GM12873 (cell line): ENCODE measurements at regions not wholly inside any gene's neighbourhood (a gene's known extent, or its start where the extent isn't known, plus 50 kb on each side); places are given as distances from the start of the nearest gene placed in this dataset.

Experiments
- TF ChIP-seq, protein P1 (sequence below): IDR thresholded peaks from 2 replicates; pipeline ENCODE4 v1.5.1; 2012; ENCODE audit warnings: low read depth, mild to moderate bottlenecking, moderate library complexity, low read length, control low read depth; ENCODE audit not compliant: insufficient read depth; ENCODE audit errors: missing control alignments

DNA sequence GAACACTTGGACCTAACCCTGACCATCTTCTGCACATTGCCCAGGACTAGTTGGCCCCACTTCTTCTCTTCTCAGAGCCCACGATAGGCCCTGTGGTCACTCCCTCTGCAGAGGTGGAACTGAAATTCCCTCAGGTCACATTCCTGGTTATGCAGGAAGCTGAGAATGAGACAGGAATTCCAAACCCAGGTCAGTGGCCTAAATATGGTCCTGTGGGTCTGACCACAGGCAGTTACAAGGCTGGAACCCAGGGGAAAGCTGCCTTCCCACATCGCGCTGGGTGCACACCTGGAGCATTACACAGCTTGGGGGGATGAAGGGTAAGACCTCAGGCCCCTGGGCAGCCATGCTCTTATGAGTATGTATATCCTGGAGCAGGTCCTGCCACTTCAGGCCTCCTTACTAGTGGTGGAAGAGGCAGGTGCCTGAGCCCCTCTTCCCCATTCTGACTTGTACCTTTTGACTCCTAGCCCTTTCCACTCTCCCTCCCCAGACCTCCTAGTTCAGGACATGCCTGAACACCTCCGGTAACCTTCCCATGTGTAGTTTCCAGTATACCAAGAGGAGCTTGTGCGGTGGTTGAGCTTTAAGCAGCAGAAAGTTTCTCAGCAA lies 173.5 kb downstream of the ASMT start:
- TF ChIP-seq, protein P1, sequence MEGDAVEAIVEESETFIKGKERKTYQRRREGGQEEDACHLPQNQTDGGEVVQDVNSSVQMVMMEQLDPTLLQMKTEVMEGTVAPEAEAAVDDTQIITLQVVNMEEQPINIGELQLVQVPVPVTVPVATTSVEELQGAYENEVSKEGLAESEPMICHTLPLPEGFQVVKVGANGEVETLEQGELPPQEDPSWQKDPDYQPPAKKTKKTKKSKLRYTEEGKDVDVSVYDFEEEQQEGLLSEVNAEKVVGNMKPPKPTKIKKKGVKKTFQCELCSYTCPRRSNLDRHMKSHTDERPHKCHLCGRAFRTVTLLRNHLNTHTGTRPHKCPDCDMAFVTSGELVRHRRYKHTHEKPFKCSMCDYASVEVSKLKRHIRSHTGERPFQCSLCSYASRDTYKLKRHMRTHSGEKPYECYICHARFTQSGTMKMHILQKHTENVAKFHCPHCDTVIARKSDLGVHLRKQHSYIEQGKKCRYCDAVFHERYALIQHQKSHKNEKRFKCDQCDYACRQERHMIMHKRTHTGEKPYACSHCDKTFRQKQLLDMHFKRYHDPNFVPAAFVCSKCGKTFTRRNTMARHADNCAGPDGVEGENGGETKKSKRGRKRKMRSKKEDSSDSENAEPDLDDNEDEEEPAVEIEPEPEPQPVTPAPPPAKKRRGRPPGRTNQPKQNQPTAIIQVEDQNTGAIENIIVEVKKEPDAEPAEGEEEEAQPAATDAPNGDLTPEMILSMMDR = no peak

DNA sequence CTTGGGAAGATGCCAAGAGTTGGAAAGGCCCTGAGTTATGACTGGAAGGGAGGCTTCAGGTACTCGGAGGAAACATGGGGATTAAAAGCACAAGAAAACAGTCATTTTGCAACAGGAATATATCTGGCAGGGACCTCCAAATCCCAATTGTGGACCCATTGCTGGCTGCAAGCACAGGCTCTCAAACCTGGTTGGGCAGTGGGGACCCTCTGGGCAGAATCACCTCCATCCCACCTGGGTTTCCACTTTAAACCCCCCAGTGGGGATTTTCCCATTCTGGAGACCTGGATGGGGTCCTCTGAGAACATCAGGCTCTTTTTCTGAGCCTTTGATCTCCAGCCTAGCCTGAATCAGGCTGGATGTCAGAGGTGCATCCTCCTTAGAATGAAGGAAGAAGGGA lies 177.8 kb downstream of the ASMT start:
- TF ChIP-seq, protein P1 = no peak

DNA sequence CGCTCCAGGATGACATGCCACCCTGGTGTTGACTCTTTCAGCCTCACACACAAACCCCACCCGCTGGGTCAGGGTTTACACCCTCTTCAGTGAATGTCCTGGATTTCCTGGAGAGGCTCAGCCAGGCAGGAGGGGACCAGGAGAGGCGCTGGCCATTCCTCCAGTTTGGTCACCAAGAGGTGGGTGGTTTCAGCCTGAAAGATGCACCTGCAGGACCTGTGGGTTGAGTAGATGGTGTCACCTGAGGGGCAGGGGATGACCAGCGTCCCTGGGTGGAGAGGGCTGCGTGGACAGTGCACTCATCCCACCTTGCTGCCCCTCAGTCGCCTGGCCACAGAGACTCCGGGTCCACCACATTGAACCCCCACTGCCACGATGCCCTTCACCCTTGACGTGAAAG lies 179.7 kb downstream of the ASMT start:
- TF ChIP-seq, protein P1 = no peak

DNA sequence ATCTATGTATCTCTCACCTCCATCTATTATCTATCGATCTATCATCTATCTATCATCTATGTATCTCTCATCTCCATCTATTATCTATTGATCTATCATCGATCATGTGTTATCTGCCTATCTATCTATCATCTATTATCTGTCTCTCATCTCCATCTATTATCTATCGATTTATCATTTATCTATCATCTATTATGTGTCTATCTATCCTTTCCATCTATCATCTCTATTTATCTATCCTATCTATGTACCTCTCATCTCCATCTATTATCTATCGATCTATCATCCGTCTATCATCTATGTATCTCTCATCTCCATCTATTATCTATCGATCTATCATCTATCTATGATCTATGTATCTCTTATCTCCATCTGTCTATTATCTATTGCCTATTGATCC lies 188.1 kb downstream of the ASMT start:
- TF ChIP-seq, protein P1 = no peak

DNA sequence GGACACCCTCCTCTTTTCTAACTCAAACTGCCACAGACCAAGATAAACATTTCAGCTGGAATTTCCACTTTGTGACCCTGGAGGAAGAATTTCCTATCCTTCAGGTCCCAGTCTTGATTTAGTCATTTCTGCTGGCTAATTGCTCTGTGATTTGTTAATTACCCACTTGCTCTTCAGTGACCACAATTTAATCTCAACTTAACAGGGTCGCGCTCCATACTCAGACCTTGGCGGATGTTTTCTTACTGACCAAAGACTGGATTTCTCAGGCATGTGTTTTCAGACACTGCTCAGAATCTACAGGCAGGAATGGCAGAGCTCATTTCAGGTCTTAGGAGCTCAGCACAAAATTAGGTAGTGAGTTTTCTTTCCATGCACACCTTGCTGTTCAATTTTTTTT lies 188.9 kb downstream of the ASMT start:
- TF ChIP-seq, protein P1 = no peak

DNA sequence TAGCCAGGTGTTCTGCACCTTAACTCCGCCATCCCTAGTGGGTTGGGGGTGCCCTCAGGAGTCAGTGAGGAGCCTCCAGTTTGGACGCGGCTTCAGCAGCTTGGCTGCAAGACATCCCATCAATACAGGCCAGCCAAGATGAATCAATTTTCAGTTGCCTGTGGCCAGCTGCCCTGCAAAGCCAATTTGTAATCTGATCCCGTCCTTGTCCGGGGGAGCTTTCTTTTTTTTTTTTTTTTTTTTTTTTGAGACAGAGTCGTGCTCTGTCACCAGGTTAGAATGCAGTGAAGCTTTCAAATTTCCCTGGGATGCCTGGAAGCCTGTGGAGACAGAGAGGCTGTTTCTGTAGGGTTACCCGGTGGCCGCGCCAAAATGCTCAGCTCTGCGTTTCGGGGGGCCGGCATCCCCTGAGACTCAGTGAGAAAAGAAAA lies 192.5 kb downstream of the ASMT start:
- TF ChIP-seq, protein P1 = no peak

DNA sequence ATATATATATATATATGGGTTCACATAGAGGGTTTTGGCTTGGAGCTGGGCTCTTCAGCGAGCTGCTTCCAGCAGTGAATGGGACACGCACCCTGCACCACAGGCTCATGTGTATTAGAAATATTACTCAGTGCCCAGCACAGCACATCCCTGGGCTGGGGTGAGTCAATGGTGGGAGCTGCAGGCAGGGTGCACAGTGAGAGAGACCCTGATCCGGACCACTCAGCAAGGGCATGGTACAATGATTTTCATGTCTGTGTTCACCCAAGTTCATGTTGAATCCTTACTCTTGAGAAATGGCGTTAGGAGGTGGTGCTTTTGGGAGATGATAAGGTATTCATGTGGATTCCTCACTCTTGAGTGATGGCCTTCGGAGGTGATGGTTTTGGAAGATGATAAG lies 194.7 kb downstream of the ASMT start:
- TF ChIP-seq, protein P1 = no peak
